ENCODE measurements at regions not wholly inside any gene's neighbourhood (a gene's known extent, or its start where the extent isn't known, plus 50 kb on each side); places are given as distances from the start of the nearest gene placed in this dataset.

- POLR2A ChIA-PET, result no interaction called here
- no peaks in the 10 kb centered on the region for H3K4me1 Mint-ChIP-seq
- 83% methylated on average over 1 of the region's 3 CpGs for WGBS (ENCODE audit: insufficient coverage)
These were observed 204.7 kb upstream of the MPDZ start for GRCh38 chr9:13484186-13484585.

GRCh38 chr9:13481274-13481673 is 201.8 kb upstream of the MPDZ start:
- H3K4me2 ChIP-seq (replicated peaks; ENCODE audit: low read depth, low read length, poor library complexity, severe bottlenecking), result no peak overlapping the region
- H3K9ac ChIP-seq (ENCODE audit: low read length), result no peak overlapping the region
- Mint-ChIP-seq H3K27ac (no peak overlapping the region), H3K4me1 (no peaks in the 10 kb centered on the region), H3K9me3 (ENCODE audit: insufficient read depth) (peaks cover 3% of the 10 kb centered on the region), H3K27me3 (no peaks in the 10 kb centered on the region), H3K4me3 (no peak overlapping the region)
- no peaks in the 10 kb centered on the region for H4K20me1 ChIP-seq (ENCODE audit: control insufficient read depth, insufficient read depth, low read length, poor library complexity, severe bottlenecking)
- DNase-seq (no peak), ATAC-seq (ENCODE audit: low read depth) (no peak)
- H3K4me3 ChIP-seq (ENCODE audit: control extremely low read depth in 1 of 5, extremely low read depth in 1 of 5, insufficient read depth in 1 of 5, low read depth in 2 of 5, low read length in 4 of 5), result no peak overlapping the region
- ChIA-PET POLR2A (no interaction called here), CTCF (no interaction called here)
- H3K4me1 ChIP-seq (ENCODE audit: control insufficient read depth in 2 of 2, insufficient read depth in 2 of 2, low read length in 2 of 2), result no peaks in the 10 kb centered on the region
- no peaks in the 10 kb centered on the region for H3K79me2 ChIP-seq (ENCODE audit: control insufficient read depth, insufficient read depth, low read length)
- no peak overlapping the region for H3K27ac ChIP-seq (ENCODE audit: low read length in 2 of 2)
- no peak overlapping the region for H2AFZ ChIP-seq (ENCODE audit: insufficient read depth, low read depth, low read length, poor library complexity, severe bottlenecking)
- no peaks in the 10 kb centered on the region for H3K36me3 ChIP-seq (replicated peaks in 1 of 2; ENCODE audit: control extremely low read depth in 1 of 2, control insufficient read depth in 1 of 2, extremely low read depth in 1 of 2, insufficient read depth in 2 of 2, low read length in 1 of 2)
- H3K27me3 ChIP-seq (replicated peaks in 1 of 4; ENCODE audit: control extremely low read depth in 1 of 4, control insufficient read depth in 3 of 4, insufficient read depth in 4 of 4, low read length in 3 of 4), result no peaks in the 10 kb centered on the region
- intact Hi-C loops (cut with micrococcal nuclease), result no loop called here
- peaks cover 0 to 13% (median 2%) of the 10 kb centered on the region in 3 donors for H3K9me3 ChIP-seq (ENCODE audit: control extremely low read depth in 1 of 3, control insufficient read depth in 2 of 3, insufficient read depth in 1 of 3, low read length in 2 of 3)
- TF ChIP-seq CTCF (IDR thresholded peaks at IDR 0.05), result no peak
- TF ChIP-seq EZH2 (IDR thresholded peaks at IDR 0.05; ENCODE audit: borderline replicate concordance, insufficient read depth, low read depth, low read length, poor library complexity, severe bottlenecking), result no peak

More at GRCh38 chr9:13484186-13484585, 204.7 kb upstream of the MPDZ start:
- Histone ChIP-seq H3K79me2 (ENCODE audit: control insufficient read depth, insufficient read depth, low read length) (no peaks in the 10 kb centered on the region), H3K36me3 (replicated peaks in 1 of 2; ENCODE audit: control extremely low read depth in 1 of 2, control insufficient read depth in 1 of 2, extremely low read depth in 1 of 2, insufficient read depth in 2 of 2, low read length in 1 of 2) (no peaks in the 10 kb centered on the region), H3K9me3 (ENCODE audit: control extremely low read depth in 1 of 3, control insufficient read depth in 2 of 3, insufficient read depth in 1 of 3, low read length in 2 of 3) (no peaks in the 10 kb centered on the region), H3K9ac (ENCODE audit: low read length) (no peak overlapping the region), H3K4me2 (replicated peaks; ENCODE audit: low read depth, low read length, poor library complexity, severe bottlenecking) (no peak overlapping the region), H2AFZ (ENCODE audit: insufficient read depth, low read depth, low read length, poor library complexity, severe bottlenecking) (no peak overlapping the region), H3K4me3 (ENCODE audit: control extremely low read depth in 1 of 5, extremely low read depth in 1 of 5, insufficient read depth in 1 of 5, low read depth in 2 of 5, low read length in 4 of 5) (no peak overlapping the region), H3K27ac (ENCODE audit: low read length in 2 of 2) (no peak overlapping the region), H4K20me1 (ENCODE audit: control insufficient read depth, insufficient read depth, low read length, poor library complexity, severe bottlenecking) (no peaks in the 10 kb centered on the region), H3K27me3 (replicated peaks in 1 of 4; ENCODE audit: control extremely low read depth in 1 of 4, control insufficient read depth in 3 of 4, insufficient read depth in 4 of 4, low read length in 3 of 4) (no peaks in the 10 kb centered on the region), H3K4me1 (ENCODE audit: control insufficient read depth in 2 of 2, insufficient read depth in 2 of 2, low read length in 2 of 2) (no peaks in the 10 kb centered on the region)
- Mint-ChIP-seq H3K27ac (no peak overlapping the region), H3K9me3 (ENCODE audit: insufficient read depth) (no peaks in the 10 kb centered on the region), H3K4me3 (no peak overlapping the region), H3K27me3 (no peaks in the 10 kb centered on the region)
- intact Hi-C loops (cut with micrococcal nuclease), result no loop called here
- CTCF ChIA-PET, result no interaction called here
- no peak for TF ChIP-seq CTCF (IDR thresholded peaks at IDR 0.05)
- TF ChIP-seq EZH2 (IDR thresholded peaks at IDR 0.05; ENCODE audit: borderline replicate concordance, insufficient read depth, low read depth, low read length, poor library complexity, severe bottlenecking), result no peak
- ATAC-seq (ENCODE audit: low read depth), result no peak
- no peak for DNase-seq

All from B cell (primary cell).